Loucy (cell line): ENCODE measurements at regions not wholly inside any gene's neighbourhood (a gene's known extent, or its start where the extent isn't known, plus 50 kb on each side); places are given as distances from the start of the nearest gene placed in this dataset.

ENCODE experiments used
- CTCF ChIP-seq: fragments of 200-600 bp; sonication (generic); conservative IDR thresholded peaks from 2 replicates; pipeline ENCODE4 v1.5.1; 2014; ENCODE audit warnings: mild to moderate bottlenecking, antibody characterized with exemption, low read length
- EZH2phosphoT487 ChIP-seq: fragments of 200-600 bp; IDR thresholded peaks from 2 replicates; pipeline ENCODE4 v1.6.1; 2018; ENCODE audit warnings: antibody characterized with exemption, mild to moderate bottlenecking, moderate library complexity, borderline replicate concordance

- TF ChIP-seq CTCF = no peak
- no peak for TF ChIP-seq EZH2phosphoT487
These were observed 296.3 kb downstream of the TNS1 start for GRCh38 chr2:217706513-217706912.
